Erythroblast (primary cell): ENCODE measurements at regions not wholly inside any gene's neighbourhood (a gene's known extent, or its start where the extent isn't known, plus 50 kb on each side); places are given as distances from the start of the nearest gene placed in this dataset.

Experiments
- GATA1 ChIP-seq: IDR thresholded peaks from 2 replicates; pipeline ENCODE4 v1.6.1; 2011; ENCODE audit warnings: low read depth, mild to moderate bottlenecking, control low read depth, low read length, moderate library complexity
- POLR2A ChIP-seq: IDR thresholded peaks from 2 replicates; pipeline ENCODE4 v1.6.1; 2011; ENCODE audit warnings: mild to moderate bottlenecking, low read length

DNA sequence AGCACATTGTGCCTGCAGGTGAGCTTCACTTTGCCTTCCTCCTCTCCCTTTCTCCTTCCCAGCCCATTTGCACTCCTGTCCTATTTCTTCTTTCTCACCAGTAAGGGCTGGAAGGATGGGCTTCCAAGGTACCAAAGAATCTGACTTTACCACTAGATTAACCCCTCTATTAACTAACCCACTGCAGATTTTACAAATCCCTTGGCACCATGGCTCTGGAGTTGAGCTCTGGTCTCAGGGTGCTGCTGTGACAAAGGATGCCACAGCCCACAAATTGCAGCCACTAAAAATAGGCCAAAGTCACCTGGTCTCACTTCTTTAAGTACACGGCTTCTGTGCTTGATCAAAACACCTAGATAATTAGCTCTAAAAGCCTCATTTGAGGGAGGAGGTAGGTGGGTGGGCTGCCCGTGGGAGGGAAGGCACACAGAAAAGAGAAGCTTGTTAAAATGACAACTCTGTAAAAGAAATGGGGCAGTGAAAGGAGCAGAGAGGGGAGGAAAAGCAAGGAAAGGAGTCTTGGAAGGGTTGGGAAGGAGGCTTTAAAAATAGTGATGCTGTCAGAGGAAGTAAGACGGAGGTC lies 327.4 kb downstream of the DRD1 start:
- no peak for TF ChIP-seq POLR2A
- no peak for TF ChIP-seq GATA1
